Upper lobe of left lung (tissue), 6 donors: ENCODE measurements at regions not wholly inside any gene's neighbourhood (a gene's known extent, or its start where the extent isn't known, plus 50 kb on each side); places are given as distances from the start of the nearest gene placed in this dataset.

Experiments used
- ATAC-seq, 2 donors: fragments of 200-7000 bp; cut with Tn5 transposase; one replicate each; pipeline ENCODE4 v1.9.1; 2022; ENCODE audit warnings: mild to moderate bottlenecking in 2 of 2, moderate library complexity in 2 of 2; ENCODE audit not compliant: low FRiP score in 2 of 2
- DNase-seq, 2 donors: peaks; one replicate each; pipeline ENCODE4 v3.0.0-alpha.2; 2019 to 2020
- H3K27ac ChIP-seq, 4 donors: fragments of 200-600 bp; sonication (generic); one replicate each; pipeline ENCODE4 v1.5.1; 2016 to 2019
- H3K27me3 ChIP-seq, 4 donors: fragments of 200-600 bp; sonication (generic); one replicate each; pipeline ENCODE4 v1.5.1; 2017 to 2019
- H3K36me3 ChIP-seq, 4 donors: fragments of 200-600 bp; sonication (generic); one replicate each; pipeline ENCODE4 v1.5.1; 2016 to 2019
- H3K4me1 ChIP-seq, 4 donors: fragments of 200-600 bp; sonication (generic); one replicate each; pipeline ENCODE4 v1.5.1; 2018 to 2019
- H3K4me3 ChIP-seq, 4 donors: fragments of 200-600 bp; sonication (generic); one replicate each; pipeline ENCODE4 v1.5.1; 2017 to 2019; ENCODE audit warnings: mild to moderate bottlenecking in 2 of 4, moderate library complexity in 1 of 4
- H3K9me3 ChIP-seq, 4 donors: fragments of 200-600 bp; sonication (generic); one replicate each; pipeline ENCODE4 v1.5.1; 2018 to 2019
- EP300 ChIP-seq, 4 donors: sonication (generic); formaldehyde crosslinking; IDR thresholded peaks; one replicate each; pipeline ENCODE4 v1.5.1; 2017; ENCODE audit warnings: antibody characterized with exemption in 4 of 4, control low read depth in 2 of 4
- POLR2A ChIP-seq, 4 donors: fragments of 450-650 bp; IDR thresholded peaks; one replicate each; pipeline ENCODE4 v1.5.1; 2016 to 2017; ENCODE audit warnings: antibody characterized with exemption in 4 of 4, mild to moderate bottlenecking in 2 of 4
- POLR2AphosphoS5 ChIP-seq, 2 donors: sonication (generic); formaldehyde crosslinking; IDR thresholded peaks; one replicate each; pipeline ENCODE4 v1.5.1; 2017; ENCODE audit warnings: antibody characterized with exemption in 2 of 2
- WGBS, 2 donors: methylation state at CpG; one replicate each; pipeline ENCODE4 v1.1.5; 2017 to 2018; 5-methylcytosine and 5-hydroxymethylcytosine counted together
- TF ChIP-seq, protein P1 (sequence below), 6 experiments: fragments of 450-650 bp in 4 of 6; fragments of 200-600 bp in 2 of 6; sonication (generic) in 2 of 6; IDR thresholded peaks; one replicate each; pipeline ENCODE4 v1.5.1; 2016 to 2019; ENCODE audit warnings: antibody characterized with exemption in 6 of 6
- donor health status: DM: no; HTN: no; CAD: no; lungs with moderate emphysema.
- donor health status: DM: no; HTN: yes; CAD: no; lungs with severe emphysema.

DNA sequence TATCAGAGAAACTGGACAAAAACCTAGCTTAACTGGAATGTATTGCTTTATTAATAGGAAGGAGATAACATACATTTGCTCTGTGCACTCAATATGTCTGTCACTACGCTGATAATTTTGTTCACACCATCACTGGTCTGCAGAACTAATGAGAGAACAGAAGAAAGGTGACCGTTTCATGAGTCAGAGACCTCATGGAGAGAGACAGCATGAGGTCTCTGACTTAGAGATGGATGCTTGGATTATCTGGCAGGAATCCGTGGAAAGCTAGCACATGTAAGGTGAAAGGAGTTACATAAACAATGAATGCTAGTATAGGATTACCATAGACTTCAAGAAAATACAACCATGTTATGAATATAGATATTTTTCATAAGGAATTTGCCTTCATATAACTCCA lies 947.3 kb downstream of the IPMK start:
- WGBS, 2 donors, result 64 to 69% methylated on average over 3 of the region's 3 CpGs
- Histone ChIP-seq H3K27me3 (no peaks in the 10 kb centered on the region), H3K4me3 (no peak overlapping the region), H3K4me1 (no peaks in the 10 kb centered on the region), H3K27ac (no peak overlapping the region), H3K9me3 (no peaks in the 10 kb centered on the region), H3K36me3 (no peaks in the 10 kb centered on the region)
- DNase-seq (no peak), ATAC-seq (no peak)
- TF ChIP-seq EP300 (IDR thresholded peaks at IDR 0.05) (no peak), POLR2A (IDR thresholded peaks at IDR 0.05) (no peak), POLR2AphosphoS5 (IDR thresholded peaks at IDR 0.05) (no peak)
- TF ChIP-seq, protein P1, sequence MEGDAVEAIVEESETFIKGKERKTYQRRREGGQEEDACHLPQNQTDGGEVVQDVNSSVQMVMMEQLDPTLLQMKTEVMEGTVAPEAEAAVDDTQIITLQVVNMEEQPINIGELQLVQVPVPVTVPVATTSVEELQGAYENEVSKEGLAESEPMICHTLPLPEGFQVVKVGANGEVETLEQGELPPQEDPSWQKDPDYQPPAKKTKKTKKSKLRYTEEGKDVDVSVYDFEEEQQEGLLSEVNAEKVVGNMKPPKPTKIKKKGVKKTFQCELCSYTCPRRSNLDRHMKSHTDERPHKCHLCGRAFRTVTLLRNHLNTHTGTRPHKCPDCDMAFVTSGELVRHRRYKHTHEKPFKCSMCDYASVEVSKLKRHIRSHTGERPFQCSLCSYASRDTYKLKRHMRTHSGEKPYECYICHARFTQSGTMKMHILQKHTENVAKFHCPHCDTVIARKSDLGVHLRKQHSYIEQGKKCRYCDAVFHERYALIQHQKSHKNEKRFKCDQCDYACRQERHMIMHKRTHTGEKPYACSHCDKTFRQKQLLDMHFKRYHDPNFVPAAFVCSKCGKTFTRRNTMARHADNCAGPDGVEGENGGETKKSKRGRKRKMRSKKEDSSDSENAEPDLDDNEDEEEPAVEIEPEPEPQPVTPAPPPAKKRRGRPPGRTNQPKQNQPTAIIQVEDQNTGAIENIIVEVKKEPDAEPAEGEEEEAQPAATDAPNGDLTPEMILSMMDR (IDR thresholded peaks at IDR 0.05), result no peak

DNA sequence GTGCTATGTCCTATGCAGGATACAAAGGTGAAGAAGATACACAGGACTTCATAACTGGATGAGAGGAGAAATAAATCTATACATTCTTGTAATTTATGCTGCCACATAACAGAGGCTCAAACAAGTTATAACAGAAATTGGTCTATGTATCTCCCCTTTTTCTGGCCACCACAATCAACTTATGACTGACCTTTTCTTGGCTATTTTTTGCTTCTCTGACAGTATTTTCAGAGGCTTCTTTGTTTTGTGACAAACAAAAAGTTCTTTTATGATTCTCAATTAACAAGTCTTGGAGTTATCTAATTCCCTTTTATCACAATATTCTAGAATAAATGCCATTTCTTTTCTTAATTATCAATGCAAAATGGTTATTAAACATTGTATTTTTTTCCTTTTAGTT lies 953.0 kb upstream of the ZWINT start:
- Histone ChIP-seq H3K4me1 (no peaks in the 10 kb centered on the region), H3K4me3 (no peak overlapping the region), H3K27me3 (no peaks in the 10 kb centered on the region), H3K27ac (no peak overlapping the region), H3K9me3 (no peaks in the 10 kb centered on the region), H3K36me3 (no peaks in the 10 kb centered on the region)
- ATAC-seq, result no peak
- DNase-seq, result no peak
- TF ChIP-seq POLR2A (IDR thresholded peaks at IDR 0.05) (no peak), POLR2AphosphoS5 (IDR thresholded peaks at IDR 0.05) (no peak), EP300 (IDR thresholded peaks at IDR 0.05) (no peak)
- TF ChIP-seq, protein P1 (IDR thresholded peaks at IDR 0.05), result no peak

DNA sequence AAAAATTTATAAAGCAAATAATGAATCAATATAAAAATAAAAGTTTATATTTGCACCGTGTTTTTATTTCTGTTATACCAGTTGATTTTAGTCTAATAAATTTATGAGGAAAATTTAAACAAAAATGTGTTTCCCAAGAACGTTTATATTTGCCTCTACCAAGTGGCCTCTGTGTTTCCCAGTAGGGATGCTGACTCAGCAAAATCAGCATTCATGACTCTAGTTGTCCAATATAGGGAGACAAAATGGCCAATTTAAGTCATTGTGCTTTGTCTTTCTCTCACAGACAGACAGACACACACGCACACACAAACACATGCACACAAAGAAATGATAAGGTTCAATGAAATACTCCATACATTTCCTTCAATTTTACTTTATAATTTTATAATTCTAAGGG lies 942.5 kb upstream of the ZWINT start:
- TF ChIP-seq POLR2AphosphoS5 (IDR thresholded peaks at IDR 0.05) (no peak), EP300 (IDR thresholded peaks at IDR 0.05) (no peak), POLR2A (IDR thresholded peaks at IDR 0.05) (no peak)
- TF ChIP-seq, protein P1 (IDR thresholded peaks at IDR 0.05), result no peak
- WGBS, 2 donors, result 69 to 75% methylated on average over 3 of the region's 3 CpGs

DNA sequence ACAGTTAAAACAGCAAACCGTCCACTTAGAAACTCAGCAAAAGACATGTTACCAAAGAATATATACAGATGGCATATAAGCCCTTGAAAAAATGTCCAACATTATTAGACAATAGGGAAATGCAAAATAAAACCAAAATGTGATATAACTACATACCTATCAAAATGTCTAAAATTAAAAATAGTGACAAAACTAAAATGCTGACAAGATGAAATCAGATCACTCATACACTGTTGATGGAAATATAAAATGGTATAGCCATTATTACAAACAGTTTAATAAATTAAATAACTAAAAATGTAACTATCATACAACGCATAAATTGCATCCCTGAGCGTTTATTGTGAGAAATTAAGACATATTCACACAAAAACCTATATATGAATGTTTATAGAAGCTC lies 939.7 kb upstream of the ZWINT start:
- Histone ChIP-seq H3K9me3 (no peaks in the 10 kb centered on the region), H3K36me3 (no peaks in the 10 kb centered on the region), H3K4me3 (no peak overlapping the region), H3K4me1 (no peaks in the 10 kb centered on the region), H3K27me3 (no peaks in the 10 kb centered on the region), H3K27ac (no peak overlapping the region)
- WGBS, 2 donors, result 78 to 87% methylated on average over 3 of the region's 3 CpGs
- no peak for ATAC-seq
- no peak for DNase-seq
- TF ChIP-seq POLR2A (IDR thresholded peaks at IDR 0.05) (no peak), EP300 (IDR thresholded peaks at IDR 0.05) (no peak), POLR2AphosphoS5 (IDR thresholded peaks at IDR 0.05) (no peak)
- TF ChIP-seq, protein P1 (IDR thresholded peaks at IDR 0.05), result no peak

More for the DNA sequence above, 942.5 kb upstream of the ZWINT start:
- DNase-seq, result no peak
- Histone ChIP-seq H3K4me3 (no peak overlapping the region), H3K27ac (no peak overlapping the region), H3K36me3 (no peaks in the 10 kb centered on the region), H3K9me3 (no peaks in the 10 kb centered on the region), H3K4me1 (no peaks in the 10 kb centered on the region), H3K27me3 (no peaks in the 10 kb centered on the region)
- no peak for ATAC-seq

DNA sequence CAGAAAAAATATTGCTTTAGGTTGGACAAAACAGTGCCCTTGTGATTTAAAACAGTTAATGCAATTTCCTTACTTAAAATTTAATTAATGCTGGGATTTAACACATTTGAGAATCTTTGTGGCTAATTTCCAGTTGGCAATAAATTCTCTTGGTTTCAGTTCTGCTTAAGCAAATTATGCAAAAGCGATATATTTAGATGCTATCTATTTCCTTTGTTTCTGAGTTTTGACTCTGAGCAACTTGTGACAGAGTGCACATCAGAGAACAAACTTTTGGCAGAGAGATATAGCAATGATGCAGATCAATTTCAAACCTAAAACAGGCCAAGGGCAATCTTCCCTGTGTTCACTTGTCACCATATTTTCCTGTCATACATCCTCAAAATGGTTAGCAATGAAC lies 933.6 kb upstream of the ZWINT start:
- Histone ChIP-seq H3K9me3 (no peaks in the 10 kb centered on the region), H3K36me3 (no peaks in the 10 kb centered on the region), H3K4me3 (no peak overlapping the region), H3K27me3 (no peaks in the 10 kb centered on the region), H3K4me1 (no peaks in the 10 kb centered on the region), H3K27ac (no peak overlapping the region)
- WGBS, 2 donors, result 55 to 68% methylated on average over 1 of the region's 1 CpG
- ATAC-seq, result no peak
- TF ChIP-seq POLR2A (IDR thresholded peaks at IDR 0.05), result no peak
- no peak for TF ChIP-seq POLR2AphosphoS5 (IDR thresholded peaks at IDR 0.05)
- TF ChIP-seq, protein P1 (IDR thresholded peaks at IDR 0.05), result no peak
- TF ChIP-seq EP300 (IDR thresholded peaks at IDR 0.05), result no peak
- DNase-seq, result no peak
